IMR-90 (cell line): ENCODE measurements at regions not wholly inside any gene's neighbourhood (a gene's known extent, or its start where the extent isn't known, plus 50 kb on each side); places are given as distances from the start of the nearest gene placed in this dataset.

Experiments used
- CEBPB ChIP-seq: IDR thresholded peaks from 2 replicates; pipeline ENCODE4 v1.6.1; 2012; ENCODE audit warnings: low read depth, low read length, improper control_type of control experiment
- CTCF ChIP-seq: conservative IDR thresholded peaks from 2 replicates; pipeline ENCODE4 v1.5.1; 2012; ENCODE audit warnings: mild to moderate bottlenecking, low read depth, low read length, improper control_type of control experiment
- MAFK ChIP-seq: IDR thresholded peaks from 2 replicates; pipeline ENCODE4 v1.6.1; 2012; ENCODE audit warnings: low read depth, low read length, improper control_type of control experiment
- POLR2A ChIP-seq: IDR thresholded peaks from 2 replicates; pipeline ENCODE4 v1.6.1; 2012; ENCODE audit warnings: mild to moderate bottlenecking, low read depth, low read length
- RAD21 ChIP-seq: IDR thresholded peaks from 2 replicates; pipeline ENCODE4 v1.6.1; 2012; ENCODE audit warnings: low read length, improper control_type of control experiment
- RFX5 ChIP-seq: IDR thresholded peaks from 2 replicates; pipeline ENCODE4 v1.8.0; 2012; ENCODE audit warnings: low read depth, mild to moderate bottlenecking, low read length, moderate library complexity
- SMC3 ChIP-seq: fragments of 150-350 bp; IDR thresholded peaks from 2 replicates; pipeline ENCODE4 v1.6.1; 2016; ENCODE audit warnings: low read depth, mild to moderate bottlenecking, antibody characterized with exemption, low read length, moderate library complexity
- USF2 ChIP-seq: fragments of 150-350 bp; IDR thresholded peaks from 2 replicates; pipeline ENCODE4 v1.6.1; 2017; ENCODE audit warnings: mild to moderate bottlenecking, antibody characterized with exemption, low read length, low read depth

GRCh38 chr4:28010577-28011240 lies 1150.1 kb downstream of the STIM2 start:
- TF ChIP-seq CTCF (no peak), SMC3 (no peak), MAFK (no peak), CEBPB (peak; percentile 86), RFX5 (no peak), USF2 (no peak), RAD21 (no peak), POLR2A (no peak)
